ENCODE measurements at regions not wholly inside any gene's neighbourhood (a gene's known extent, or its start where the extent isn't known, plus 50 kb on each side); places are given as distances from the start of the nearest gene placed in this dataset.
A peak's percentile ranks its signal among the peaks of the same experiment; 100 is the strongest.
"Not testable (repeated sequence)": the region's sequence is repeated elsewhere in the genome, so short reads cannot be mapped to it uniquely, and the experiment has no call there.

DNA sequence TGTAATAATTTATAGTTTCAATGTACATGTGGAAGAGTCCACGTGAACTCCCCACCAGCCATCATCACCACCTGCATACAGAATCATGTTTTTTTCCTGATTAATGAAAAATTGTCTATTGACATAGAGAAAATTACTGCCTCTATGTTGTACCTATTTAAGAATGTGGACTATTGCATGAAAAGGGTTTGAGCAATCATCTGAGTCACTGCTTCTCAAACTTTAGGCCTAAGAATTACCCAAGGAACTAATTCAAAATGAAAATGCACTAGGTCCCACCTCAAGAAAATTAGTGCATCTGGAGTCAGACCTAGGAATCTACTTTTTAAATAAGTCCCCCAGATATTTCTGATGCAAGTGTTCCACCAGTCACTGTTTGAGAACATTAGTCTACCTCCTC lies 709.3 kb downstream of the MAT2B start:
- no peak for DNase-seq

DNA sequence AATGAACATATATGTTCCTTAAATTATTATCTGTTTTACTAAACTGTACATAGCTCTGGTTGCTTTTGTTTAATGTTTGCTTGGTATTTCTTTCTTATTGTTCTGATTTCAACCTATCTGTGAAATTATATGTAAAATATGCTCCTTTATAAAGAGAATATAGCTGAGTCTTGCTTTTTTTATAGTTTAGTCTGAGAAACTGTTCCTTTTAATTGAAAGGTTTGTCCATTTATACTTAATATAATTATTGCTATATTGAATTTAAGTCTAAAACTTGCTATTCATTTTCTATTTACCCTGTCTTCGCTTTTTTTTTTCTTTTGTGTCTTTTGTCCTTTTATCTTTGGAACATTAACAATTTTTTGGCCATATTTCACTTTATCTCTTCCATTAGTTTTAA lies 712.0 kb downstream of the MAT2B start:
- no peak for DNase-seq

DNA sequence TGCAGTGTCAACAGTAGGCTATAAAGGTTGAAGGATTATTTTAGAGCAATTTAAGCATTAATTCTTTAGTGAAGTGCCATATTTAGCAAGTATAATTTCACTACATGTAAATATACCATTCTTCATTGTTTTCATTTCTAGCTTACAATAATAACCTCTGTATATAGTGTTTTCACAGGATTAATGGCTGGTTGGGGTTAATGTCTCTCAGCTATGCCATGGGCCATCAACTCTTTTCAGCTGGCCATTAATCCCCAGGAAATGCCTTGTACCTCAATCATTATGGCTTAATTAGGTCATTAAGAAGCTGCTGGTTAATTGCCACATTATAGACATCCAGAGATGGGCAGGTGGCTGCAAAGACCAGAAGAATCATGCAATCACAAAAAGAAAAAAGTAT lies 715.1 kb downstream of the MAT2B start:
- DNase-seq: no peak

DNA sequence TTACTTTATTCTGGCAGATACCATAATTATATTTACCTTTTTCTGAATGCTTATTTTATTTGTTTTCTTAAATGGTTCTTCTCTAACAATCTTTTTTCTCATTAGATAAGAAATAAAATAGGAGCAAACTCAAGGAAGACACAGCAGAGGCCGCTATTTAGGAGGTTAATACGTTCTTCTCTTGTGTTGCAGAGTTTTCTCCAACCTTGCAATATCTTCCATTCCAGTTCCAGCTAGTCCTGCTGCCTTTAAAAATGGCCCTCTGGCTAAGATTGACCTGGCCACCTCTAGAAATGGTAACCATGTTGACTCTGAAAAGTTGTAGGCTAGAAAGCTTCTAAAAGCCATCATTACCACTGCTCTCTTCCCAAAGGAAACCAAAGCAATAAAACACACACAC lies 718.8 kb downstream of the MAT2B start:
- no peak for DNase-seq

DNA sequence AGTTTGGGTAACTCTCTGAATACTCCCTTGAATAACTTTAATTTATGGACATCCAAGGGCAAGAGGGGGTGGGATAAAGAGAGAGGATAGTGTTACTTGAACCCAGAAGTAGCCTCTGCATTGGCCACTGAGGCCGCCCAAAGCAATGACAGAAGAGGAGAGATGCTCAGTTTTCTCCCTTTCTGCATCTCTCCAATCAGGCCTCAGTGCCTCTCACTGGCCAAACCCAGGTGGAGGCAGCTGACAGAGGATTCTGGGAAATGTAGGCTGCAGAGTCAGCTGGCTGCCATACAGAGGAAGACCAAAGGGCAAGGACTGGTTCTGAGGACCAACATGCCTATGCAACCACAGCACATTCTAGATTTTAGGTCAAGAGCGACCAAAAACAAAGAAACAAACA lies 719.4 kb downstream of the MAT2B start:
- no peak for DNase-seq

DNA sequence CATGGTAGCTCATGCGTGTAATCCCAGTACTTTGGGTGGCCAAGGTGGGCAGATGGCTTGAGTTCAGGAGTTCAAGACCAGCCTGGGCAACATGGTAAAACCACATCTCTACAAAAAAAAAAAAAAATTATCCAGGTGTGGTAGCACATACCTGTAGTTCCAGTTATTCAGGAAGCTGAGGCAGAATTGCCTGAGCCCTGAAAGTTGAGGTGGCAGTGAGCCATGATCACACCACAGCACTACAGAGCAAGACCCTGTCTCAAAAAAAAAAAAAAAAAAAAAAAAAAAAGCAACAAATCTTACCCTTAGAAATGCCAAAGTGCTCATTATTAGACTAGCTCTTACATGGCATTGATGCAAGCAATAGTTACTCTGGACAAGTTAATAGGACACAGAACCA lies 724.9 kb downstream of the MAT2B start:
- DNase-seq: no peak

DNA sequence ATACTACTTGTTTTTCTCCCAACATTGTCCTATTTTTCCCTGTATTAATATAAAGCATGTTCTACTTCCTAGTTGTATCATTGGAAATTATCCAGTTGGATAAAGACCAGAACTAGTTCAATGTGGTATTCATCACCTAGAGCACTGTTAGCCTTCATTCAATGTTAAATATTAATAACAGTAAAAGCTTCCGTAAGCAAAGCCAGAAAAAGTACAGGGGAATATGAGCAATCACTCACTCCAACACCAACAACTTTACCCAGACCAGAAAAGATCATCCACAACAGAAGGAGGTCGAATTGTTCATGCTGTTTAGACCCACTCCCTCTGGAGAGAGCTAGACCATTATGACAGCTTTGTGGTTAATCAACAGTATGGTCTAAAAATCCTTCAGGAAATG lies 728.4 kb downstream of the MAT2B start:
- no peak for DNase-seq

DNA sequence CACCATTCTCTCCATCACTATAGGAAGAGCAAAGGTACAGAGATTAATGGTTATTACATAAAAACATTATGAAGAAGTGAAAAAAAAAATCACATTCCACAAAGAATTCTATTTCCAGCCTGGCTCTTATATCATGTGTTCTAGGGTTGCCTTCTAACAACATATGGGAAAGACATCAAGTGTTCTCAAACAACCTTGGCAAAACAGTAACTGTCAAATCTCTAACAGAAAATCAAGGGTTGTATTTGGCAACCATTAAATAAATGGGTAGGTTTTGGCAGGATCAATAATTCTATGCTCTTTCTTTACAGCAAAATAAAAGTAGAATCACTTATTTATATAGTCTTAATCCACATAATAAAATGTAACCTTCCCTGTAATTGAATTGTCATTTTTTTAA lies 728.9 kb downstream of the MAT2B start:
- DNase-seq: no peak

DNA sequence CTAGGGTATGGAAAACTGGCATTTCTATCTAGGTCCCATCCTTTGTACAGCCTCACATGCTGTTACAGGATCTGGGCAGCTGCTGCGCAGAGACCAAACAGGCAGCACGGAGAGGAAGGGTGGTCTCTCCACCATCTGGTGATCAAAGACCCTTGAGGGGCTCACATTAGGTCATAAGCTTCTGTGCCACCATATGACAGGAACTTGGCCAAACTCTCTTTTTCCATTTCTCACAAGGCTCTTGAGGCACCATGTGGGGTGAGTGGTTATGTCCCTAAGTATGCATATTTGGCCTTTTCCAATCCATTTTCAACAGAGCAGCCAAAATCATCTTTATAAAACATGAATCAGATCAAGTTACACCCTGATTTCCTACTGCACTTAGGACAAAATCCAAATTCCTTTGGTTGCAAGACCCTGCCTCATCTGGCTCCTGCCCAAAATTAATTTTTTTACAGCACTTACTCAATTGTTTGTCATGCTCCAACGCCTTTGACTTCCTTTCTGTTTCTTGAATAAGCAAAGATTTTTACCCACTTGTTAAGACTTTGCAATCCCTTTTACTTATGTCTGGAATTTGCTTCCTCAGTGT lies 730.0 kb downstream of the MAT2B start:
- DNase-seq: no peak

DNA sequence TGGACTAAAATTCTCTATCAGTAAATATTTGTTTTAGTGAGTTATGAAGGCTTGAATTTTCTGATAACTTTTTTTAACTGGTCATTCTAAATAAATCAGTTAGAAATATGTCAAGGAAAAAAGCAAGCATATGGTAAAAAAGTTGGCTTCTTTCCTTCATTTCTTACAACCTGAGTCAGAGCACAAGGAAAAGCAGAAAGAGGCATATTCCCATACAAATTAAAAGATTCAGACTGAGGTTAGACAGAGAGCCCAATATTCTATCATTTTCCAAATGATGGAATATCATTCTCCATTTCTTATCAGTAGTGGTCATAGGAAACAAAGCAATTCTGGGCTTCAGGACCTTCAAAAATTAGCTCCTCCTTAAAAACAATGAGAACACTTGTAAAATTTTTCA lies 732.1 kb downstream of the MAT2B start:
- DNase-seq: no peak

DNA sequence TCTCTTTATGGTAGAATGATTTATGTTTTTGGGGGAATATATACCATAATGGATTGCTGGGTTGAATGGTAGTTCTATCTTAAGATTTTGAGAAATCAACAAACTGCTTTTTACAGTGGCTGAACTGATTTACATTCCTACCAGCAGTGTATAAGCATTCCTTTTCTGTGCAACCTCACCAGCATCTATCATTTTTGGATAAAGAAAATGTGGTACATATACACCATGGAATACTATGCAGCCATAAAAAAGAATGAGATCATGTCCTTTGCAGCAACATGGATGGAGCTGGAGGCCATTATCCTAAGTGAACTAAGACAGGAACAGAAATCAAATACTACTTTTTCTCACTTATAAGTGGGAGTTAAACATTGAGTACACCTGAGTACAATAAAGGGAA lies 746.4 kb downstream of the MAT2B start:
- DNase-seq: not testable (repeated sequence)

DNA sequence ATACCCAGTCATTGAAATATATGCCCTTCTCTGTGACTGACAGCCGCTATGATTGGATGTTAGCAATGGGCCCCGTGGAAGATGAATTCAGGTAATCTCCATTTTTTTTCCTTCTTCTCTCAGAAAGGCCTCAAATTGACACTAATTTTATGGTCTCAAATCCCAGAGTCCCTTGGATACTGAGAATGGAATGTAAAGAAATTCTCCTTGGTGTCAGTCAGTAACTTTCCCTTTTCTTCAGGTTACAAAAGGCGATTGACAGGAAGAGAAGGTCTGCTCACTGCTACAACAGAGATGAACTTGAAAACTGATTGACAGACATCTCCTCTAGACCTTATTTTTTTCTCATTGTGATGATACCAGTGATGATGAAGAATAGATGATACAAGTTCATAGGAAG lies 748.3 kb downstream of the MAT2B start:
- DNase-seq: no peak

DNA sequence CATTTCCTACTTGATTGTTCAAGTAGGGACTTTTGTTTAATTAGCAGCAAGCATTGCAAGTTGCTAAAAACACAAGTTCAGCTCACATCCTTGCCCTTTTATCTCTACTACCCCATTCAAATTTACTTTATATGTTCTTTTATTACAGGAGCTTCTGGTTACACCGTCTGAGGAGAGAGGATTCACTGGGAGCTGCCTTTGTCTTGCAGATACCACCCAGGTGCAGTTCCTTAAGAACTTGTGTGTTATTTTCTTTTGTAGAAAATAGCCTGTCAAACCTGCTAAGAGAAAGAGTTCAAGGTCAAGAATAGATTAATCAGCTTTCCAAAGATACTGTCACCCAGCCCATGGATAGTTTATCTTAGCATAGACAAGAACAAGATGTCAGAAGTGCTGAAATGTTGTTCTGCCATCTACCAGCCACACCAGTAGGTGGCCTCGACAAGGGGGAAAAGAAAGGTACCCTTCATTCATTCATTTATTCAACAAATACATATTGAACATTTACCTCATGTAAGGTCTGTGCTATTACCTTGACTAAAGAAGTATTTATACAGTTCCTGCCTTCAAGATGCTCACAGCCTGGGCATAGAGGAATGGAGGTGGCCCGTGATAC lies 750.3 kb downstream of the MAT2B start:
- no peak for DNase-seq

DNA sequence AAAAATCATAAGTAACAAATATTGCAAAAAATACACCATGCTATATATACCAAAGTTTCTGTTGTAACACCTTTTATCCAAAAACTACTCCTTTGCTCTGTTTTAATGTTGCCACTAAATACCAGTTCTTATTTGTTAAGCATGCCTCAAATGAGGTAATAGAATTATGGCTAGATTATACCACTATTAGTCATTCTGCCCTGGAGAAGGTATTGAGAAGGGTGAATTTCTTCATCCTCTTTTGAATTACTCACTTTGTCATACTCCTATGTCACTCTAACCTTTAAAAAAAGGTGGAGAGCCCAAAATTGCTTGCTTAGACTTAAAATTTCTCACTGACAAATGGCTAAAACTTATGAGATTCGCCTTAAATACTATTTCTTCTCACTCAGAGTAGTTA lies 750.9 kb downstream of the MAT2B start:
- no peak for DNase-seq

DNA sequence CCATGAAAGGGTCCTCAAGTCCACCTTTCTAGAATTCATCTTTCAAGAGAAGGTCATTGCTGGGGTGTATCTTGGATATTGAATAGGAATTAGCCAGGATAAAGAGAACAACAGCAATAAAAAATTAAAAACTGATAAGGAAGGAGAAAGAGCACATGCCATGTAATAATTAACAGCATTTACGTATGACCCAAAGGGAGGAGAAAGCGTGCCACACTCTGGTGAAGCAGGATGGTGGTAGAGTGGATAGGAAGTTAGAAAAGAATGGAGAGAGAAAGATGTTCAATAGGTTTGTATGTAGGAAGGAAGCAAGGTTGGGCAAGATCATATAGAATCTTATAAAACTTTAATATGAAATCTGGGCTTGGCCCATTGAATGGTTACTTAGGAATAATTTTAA lies 751.5 kb downstream of the MAT2B start:
- no peak for DNase-seq

DNA sequence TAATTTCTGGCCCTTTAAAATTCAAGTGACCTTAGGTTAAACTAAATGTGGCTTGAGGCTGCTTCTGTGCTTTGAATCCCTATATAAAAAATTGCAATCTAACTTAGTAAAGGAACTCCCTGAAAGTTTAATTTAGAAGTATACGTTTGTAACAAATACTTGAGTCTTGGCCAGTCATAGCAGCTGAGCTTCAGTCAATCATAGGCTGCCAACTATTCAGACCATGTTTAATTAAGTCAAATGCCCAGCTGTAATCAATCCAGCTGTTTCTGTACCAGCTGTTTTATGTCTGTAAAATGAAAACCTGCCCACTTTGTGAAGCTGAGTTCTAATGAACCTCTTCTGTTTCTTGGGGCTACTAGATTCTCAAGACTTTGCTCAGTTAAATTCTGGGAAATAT lies 760.1 kb downstream of the MAT2B start:
- no peak for DNase-seq

DNA sequence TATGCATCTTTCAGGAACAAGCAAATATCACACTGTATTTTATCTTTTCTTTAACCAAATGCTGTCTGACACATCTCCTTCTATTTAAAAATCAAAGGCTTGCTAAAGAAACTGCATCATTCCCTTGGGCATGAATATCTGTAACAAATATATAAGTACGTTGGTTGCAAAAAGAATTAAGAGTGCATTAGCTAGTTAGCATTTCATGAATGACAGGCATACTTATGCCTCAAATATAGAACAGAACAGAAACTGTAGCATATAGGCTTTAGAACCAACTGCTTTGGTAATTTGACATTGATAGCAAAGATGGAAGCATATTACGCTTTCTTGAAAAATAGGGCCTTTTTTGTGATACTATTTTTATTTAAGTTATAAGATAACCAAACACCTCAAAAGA lies 761.2 kb downstream of the MAT2B start:
- DNase-seq: no peak

DNA sequence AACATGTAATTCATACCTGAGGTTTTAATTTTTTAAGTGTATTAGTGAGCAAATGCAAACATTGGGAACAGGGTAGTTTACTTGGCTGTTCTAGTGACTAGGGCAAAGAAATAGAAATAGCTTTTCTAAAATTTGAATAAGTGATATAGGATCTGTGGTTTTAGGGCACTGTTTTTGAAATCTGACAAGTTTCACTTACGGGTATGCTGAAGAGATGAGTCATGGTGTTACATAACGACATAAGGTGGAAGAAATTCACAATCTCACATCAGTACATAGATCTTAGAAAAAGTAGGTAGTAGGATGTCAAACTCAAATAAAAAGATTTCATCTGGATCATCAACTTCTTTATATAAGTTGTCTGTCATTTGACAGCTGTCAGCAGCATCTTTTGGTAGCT lies 772.3 kb downstream of the MAT2B start:
- DNase-seq: no peak

DNA sequence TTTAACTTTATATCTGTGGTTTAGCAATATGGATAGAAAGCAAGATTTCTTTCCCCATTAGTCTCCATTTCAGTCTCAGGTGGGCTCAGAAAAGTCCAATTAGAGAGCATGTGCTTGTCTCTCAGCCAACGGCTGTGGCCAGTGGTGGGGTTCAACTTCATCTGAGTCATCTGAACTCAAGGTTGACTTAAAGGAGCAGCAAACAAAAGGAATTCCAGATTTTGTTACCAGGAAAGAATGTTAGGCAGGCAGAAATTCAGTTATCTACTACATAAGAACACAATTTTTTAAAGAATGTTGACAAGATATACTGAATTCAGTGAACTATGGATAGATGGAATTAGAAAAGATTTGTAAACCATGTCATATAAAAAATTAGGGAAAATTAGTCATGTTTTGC lies 784.1 kb downstream of the MAT2B start:
- DNase-seq: no peak

DNA sequence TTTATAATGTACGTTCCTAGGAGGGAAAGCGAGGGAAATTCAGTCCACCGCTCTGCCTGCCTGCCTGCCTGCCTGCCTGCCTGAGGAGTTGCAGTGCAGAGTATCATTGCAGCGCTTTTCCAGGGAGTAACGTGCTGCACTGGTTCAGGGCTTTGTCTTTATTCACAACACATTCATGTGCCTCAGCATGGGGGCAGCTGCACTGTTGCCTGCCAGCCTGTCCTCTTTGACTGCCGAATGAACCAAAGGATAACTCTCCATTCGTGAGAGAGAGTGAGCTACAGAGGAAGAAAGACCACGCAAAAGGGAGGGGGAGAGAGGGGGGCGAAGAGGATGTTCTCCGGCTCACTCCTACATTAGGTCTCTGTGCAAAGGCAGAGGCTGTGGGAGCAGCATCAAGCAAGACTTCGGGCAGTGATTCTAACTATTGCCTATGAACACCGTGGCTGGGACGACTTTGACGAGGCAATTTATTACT lies 791.2 kb downstream of the MAT2B start:
- DNase-seq: peak; percentile 71

DNA sequence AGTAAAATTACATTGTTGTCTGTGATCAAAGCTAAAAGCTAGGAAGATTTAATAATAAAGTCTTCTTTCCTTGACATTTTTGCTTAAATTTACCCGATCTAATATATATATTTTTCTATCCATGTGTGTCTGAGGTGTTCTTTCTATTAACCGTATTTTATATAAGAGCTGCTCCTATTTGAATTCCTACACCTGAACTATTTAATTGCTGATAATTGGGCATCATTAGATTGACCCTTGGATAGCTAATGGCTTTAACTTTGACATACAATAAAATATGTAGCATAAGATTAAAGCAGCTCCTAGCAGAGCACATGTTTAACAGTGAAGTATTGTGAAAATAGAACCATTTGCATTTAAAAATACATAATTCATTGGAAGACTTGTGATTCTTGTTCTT lies 792.7 kb downstream of the MAT2B start:
- no peak for DNase-seq

DNA sequence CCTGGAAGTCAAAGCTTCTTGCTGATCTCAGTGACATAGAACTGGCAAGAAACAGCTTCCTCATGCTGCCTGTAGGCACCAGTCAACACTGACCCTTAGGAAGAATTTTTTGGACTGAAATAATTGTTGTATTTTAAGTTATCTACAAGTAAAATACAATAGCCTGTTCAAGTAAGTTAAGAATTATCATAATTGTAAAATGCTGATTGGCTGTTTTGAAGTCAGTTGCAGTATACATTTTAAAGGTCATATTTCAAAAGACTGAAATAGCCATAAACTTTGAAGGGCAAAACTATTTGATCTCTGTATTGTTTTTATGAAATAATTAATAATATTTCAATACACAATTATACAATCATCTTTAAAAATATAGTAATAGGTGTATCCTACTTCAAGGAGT lies 794.9 kb downstream of the MAT2B start:
- no peak for DNase-seq

DNA sequence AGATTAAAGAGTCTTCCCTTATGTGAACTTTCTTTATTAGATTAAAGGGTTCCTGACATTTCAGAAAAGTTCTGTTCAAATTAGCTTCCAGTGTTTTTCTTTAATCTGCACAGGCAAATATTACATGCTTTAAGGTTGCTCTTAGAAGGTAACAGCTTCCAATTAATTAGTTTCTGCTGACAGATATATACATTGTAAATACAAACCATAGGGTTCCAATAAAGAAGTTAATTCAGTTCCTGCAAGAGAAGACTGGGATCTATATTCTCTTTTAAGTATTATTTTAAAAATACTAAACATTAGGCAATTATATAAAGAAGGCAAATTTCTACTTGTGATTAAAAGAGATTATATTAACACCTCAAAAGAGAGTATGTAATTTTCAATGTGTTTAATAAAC lies 795.7 kb downstream of the MAT2B start:
- DNase-seq: no peak

DNA sequence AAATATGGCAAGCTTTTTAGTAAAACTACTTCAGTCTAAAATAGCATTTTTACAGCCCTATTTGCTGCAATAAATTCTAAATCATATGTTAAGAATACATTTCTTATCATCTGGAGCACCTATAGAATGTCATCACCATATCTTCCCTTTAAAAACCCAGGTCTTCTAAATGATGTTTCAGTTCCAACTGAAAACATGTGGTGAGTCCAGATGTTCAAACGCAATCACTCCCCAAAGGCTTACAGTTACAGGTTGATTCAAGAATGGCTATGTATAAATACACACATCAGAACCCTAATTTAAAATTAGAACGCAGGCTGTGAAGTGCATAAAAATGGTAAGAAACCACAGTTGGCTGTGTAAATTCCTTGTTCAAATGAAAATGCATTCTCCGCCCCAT lies 796.3 kb downstream of the MAT2B start:
- no peak for DNase-seq

Data from right kidney (tissue), 1 donor.